ENCODE measurements at regions not wholly inside any gene's neighbourhood (a gene's known extent, or its start where the extent isn't known, plus 50 kb on each side); places are given as distances from the start of the nearest gene placed in this dataset.

GRCh38 chr2:65529419-65529818 is 97.0 kb upstream of the SPRED2 start:
- TF ChIP-seq POLR2A (IDR thresholded peaks at IDR 0.05) = no peak
- TF ChIP-seq CTCF (IDR thresholded peaks at IDR 0.05) = no peak
